ENCODE measurements at regions not wholly inside any gene's neighbourhood (a gene's known extent, or its start where the extent isn't known, plus 50 kb on each side); places are given as distances from the start of the nearest gene placed in this dataset.

DNA sequence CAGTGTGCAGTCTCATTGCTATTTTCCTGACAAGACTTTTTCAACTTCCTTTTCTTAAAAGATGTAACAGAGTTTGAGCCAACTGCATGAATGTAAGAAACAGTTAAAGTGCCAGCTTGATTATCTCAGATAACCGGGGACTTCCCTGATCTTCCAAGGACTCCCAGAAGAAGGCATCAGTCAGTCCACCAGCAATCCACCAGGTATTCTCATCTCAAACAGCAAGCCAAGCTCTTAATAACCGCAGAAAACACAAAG, 350.1 kb downstream of the LIG4 start:
- TF ChIP-seq CTCF (tag by site-specific recombination; IDR thresholded peaks at IDR 0.05), result no peak
- TF ChIP-seq PRDM4 (tag by site-specific recombination; IDR thresholded peaks at IDR 0.05), result no peak
- no peak for TF ChIP-seq ZNF223 (tag by site-specific recombination; IDR thresholded peaks at IDR 0.05)
- TF ChIP-seq ZBTB21 (tag by site-specific recombination; IDR thresholded peaks at IDR 0.05), result no peak
- TF ChIP-seq PRDM1 (tag by site-specific recombination; IDR thresholded peaks at IDR 0.05), result no peak
- TF ChIP-seq YY1 (tag by site-specific recombination; IDR thresholded peaks at IDR 0.05), result no peak
- no peak for TF ChIP-seq SETDB1 (IDR thresholded peaks at IDR 0.05; ENCODE audit: insufficient read length, low read length)
- TF ChIP-seq ZNF777 (tag by site-specific recombination; IDR thresholded peaks at IDR 0.05; ENCODE audit: borderline replicate concordance), result no peak
